DND-41 (cell line): ENCODE measurements at regions not wholly inside any gene's neighbourhood (a gene's known extent, or its start where the extent isn't known, plus 50 kb on each side); places are given as distances from the start of the nearest gene placed in this dataset.

Experiments used
- EZH2 ChIP-seq: IDR thresholded peaks from 3 replicates; pipeline ENCODE4 v1.6.1; 2012; ENCODE audit warnings: borderline replicate concordance, low read depth, mild to moderate bottlenecking, moderate library complexity, low read length, inconsistent platforms; ENCODE audit not compliant: severe bottlenecking
- TF ChIP-seq, protein P1 (sequence below): IDR thresholded peaks from 2 replicates; pipeline ENCODE4 v1.5.1; 2012; ENCODE audit warnings: borderline replicate concordance, low read length, moderate library complexity, mild to moderate bottlenecking; ENCODE audit not compliant: poor library complexity, severe bottlenecking; ENCODE audit errors: extremely low read depth

- TF ChIP-seq EZH2: no peak
- TF ChIP-seq, protein P1, sequence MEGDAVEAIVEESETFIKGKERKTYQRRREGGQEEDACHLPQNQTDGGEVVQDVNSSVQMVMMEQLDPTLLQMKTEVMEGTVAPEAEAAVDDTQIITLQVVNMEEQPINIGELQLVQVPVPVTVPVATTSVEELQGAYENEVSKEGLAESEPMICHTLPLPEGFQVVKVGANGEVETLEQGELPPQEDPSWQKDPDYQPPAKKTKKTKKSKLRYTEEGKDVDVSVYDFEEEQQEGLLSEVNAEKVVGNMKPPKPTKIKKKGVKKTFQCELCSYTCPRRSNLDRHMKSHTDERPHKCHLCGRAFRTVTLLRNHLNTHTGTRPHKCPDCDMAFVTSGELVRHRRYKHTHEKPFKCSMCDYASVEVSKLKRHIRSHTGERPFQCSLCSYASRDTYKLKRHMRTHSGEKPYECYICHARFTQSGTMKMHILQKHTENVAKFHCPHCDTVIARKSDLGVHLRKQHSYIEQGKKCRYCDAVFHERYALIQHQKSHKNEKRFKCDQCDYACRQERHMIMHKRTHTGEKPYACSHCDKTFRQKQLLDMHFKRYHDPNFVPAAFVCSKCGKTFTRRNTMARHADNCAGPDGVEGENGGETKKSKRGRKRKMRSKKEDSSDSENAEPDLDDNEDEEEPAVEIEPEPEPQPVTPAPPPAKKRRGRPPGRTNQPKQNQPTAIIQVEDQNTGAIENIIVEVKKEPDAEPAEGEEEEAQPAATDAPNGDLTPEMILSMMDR: no peak
Observed at GRCh38 chr12:46886541-46887041, 60.8 kb upstream of the SLC38A4 start.
